Thyroid gland (tissue), 4 donors: ENCODE measurements at regions not wholly inside any gene's neighbourhood (a gene's known extent, or its start where the extent isn't known, plus 50 kb on each side); places are given as distances from the start of the nearest gene placed in this dataset.
A peak's percentile ranks its signal among the peaks of the same experiment; 100 is the strongest.

Source experiments
- DNase-seq, 2 donors: peaks; one replicate each; pipeline ENCODE4 v3.0.0-alpha.2; 2019
- H3K27ac ChIP-seq, 3 donors: fragments of 200-600 bp; sonication (generic); 1 replicate in 2 of 3; 2 replicates in 1 of 3; pipeline ENCODE4 v1.5.1; 2016 to 2019; ENCODE audit warnings: mild to moderate bottlenecking in 1 of 3, moderate library complexity in 1 of 3
- H3K27me3 ChIP-seq: fragments of 200-600 bp; sonication (generic); one replicate; pipeline ENCODE4 v1.5.1; 2019
- H3K36me3 ChIP-seq, 2 donors: fragments of 200-600 bp; sonication (generic); one replicate each; pipeline ENCODE4 v1.5.1; 2016 to 2019
- H3K4me1 ChIP-seq, 2 donors: fragments of 200-600 bp; sonication (generic); one replicate each; pipeline ENCODE4 v1.5.1; 2017 to 2019
- H3K4me3 ChIP-seq, 3 donors: fragments of 200-600 bp; sonication (generic); replicated peaks in 1 of 3; 1 replicate in 2 of 3; 2 replicates in 1 of 3; pipeline ENCODE4 v1.5.1; 2016; ENCODE audit warnings: mild to moderate bottlenecking in 1 of 3
- H3K9me3 ChIP-seq: fragments of 200-600 bp; sonication (generic); one replicate; pipeline ENCODE4 v1.5.1; 2017
- CTCF ChIP-seq, 6 experiments: fragments of 200-600 bp in 3 of 6; fragments of 450-650 bp in 3 of 6; sonication (generic) in 3 of 6; IDR thresholded peaks; one replicate each; pipeline ENCODE4 v1.5.1; 2016 to 2019; ENCODE audit warnings: antibody characterized with exemption in 6 of 6, mild to moderate bottlenecking in 2 of 6, inconsistent platforms in 1 of 6, moderate library complexity in 1 of 6
- POLR2A ChIP-seq, 2 donors: fragments of 450-650 bp; IDR thresholded peaks; one replicate each; pipeline ENCODE4 v1.6.1; 2017; ENCODE audit warnings: antibody characterized with exemption in 2 of 2, mild to moderate bottlenecking in 2 of 2, moderate library complexity in 1 of 2
- WGBS, 2 donors: methylation state at CpG; one replicate each; pipeline ENCODE4 v1.1.5; 2017; 5-methylcytosine and 5-hydroxymethylcytosine counted together
- intact Hi-C: fragments of 100-400 bp; cut with DNase I; formaldehyde crosslinking; loops from one replicate; pipeline ENCODE4 v1.15.1; 2023

GRCh38 chr14:94681300-94682060 is 69.3 kb downstream of the SERPINA3 start:
- intact Hi-C loops: no loop called here
- Histone ChIP-seq H3K4me1 (no peaks in the 10 kb centered on the region), H3K4me3 (no peak overlapping the region), H3K27ac (no peak overlapping the region), H3K27me3 (no peaks in the 10 kb centered on the region), H3K9me3 (no peaks in the 10 kb centered on the region), H3K36me3 (no peaks in the 10 kb centered on the region)
- no peak for DNase-seq
- TF ChIP-seq CTCF (IDR thresholded peaks at IDR 0.05) (peak in 1 of 6 experiments; percentile 18), POLR2A (IDR thresholded peaks at IDR 0.05) (no peak)
- 85 to 90% methylated on average over 12 to 15 of the region's 15 CpGs for WGBS, 2 donors

GRCh38 chr14:94680862-94681288 is 68.7 kb downstream of the SERPINA3 start:
- WGBS, 2 donors: 91 to 96% methylated on average over 6 of the region's 6 CpGs
- intact Hi-C loops: no loop called here

GRCh38 chr14:94679937-94680861 is 68.0 kb downstream of the SERPINA3 start:
- TF ChIP-seq CTCF (IDR thresholded peaks at IDR 0.05) (no peak), POLR2A (IDR thresholded peaks at IDR 0.05) (no peak)
- 83 to 86% methylated on average over 19 of the region's 19 CpGs for WGBS, 2 donors
- no peaks in the 10 kb centered on the region for H3K9me3 ChIP-seq
- no peak overlapping the region for H3K4me3 ChIP-seq
- no peaks in the 10 kb centered on the region for H3K4me1 ChIP-seq
- no peak overlapping the region for H3K27ac ChIP-seq
- DNase-seq: no peak
- no peaks in the 10 kb centered on the region for H3K36me3 ChIP-seq
- intact Hi-C loops: no loop called here
- H3K27me3 ChIP-seq: no peaks in the 10 kb centered on the region

More at GRCh38 chr14:94680862-94681288, 68.7 kb downstream of the SERPINA3 start:
- no peak for DNase-seq
- no peaks in the 10 kb centered on the region for H3K36me3 ChIP-seq
- no peak overlapping the region for H3K27ac ChIP-seq
- H3K9me3 ChIP-seq: no peaks in the 10 kb centered on the region
- TF ChIP-seq POLR2A (IDR thresholded peaks at IDR 0.05): no peak
- TF ChIP-seq CTCF (IDR thresholded peaks at IDR 0.05): no peak
- H3K4me1 ChIP-seq: no peaks in the 10 kb centered on the region
- H3K4me3 ChIP-seq: no peak overlapping the region
- H3K27me3 ChIP-seq: no peaks in the 10 kb centered on the region

- Histone ChIP-seq H3K36me3 (no peaks in the 10 kb centered on the region), H3K27me3 (no peaks in the 10 kb centered on the region), H3K4me1 (no peaks in the 10 kb centered on the region), H3K4me3 (no peak overlapping the region), H3K9me3 (no peaks in the 10 kb centered on the region), H3K27ac (no peak overlapping the region)
- intact Hi-C loops: no loop called here
- DNase-seq: no peak
- 90 to 91% methylated on average over 9 of the region's 9 CpGs for WGBS, 2 donors
- TF ChIP-seq POLR2A (IDR thresholded peaks at IDR 0.05): no peak
- no peak for TF ChIP-seq CTCF (IDR thresholded peaks at IDR 0.05)
Observed at GRCh38 chr14:94679106-94679810, 67.1 kb downstream of the SERPINA3 start.
